Fibroblast of villous mesenchyme (primary cell): ENCODE measurements at regions not wholly inside any gene's neighbourhood (a gene's known extent, or its start where the extent isn't known, plus 50 kb on each side); places are given as distances from the start of the nearest gene placed in this dataset.

Experiments
- DNase-seq: peaks from one replicate; pipeline ENCODE4 v3.0.0-alpha.2; 2010; ENCODE audit warnings: low read depth
- H3K4me3 ChIP-seq: 2 replicates; pipeline ENCODE4 v1.5.1; 2011; ENCODE audit warnings: low read depth, mild to moderate bottlenecking, low read length
- CTCF ChIP-seq: IDR thresholded peaks from 2 replicates; pipeline ENCODE4 v1.5.1; 2012; ENCODE audit warnings: low read depth, mild to moderate bottlenecking, low read length; ENCODE audit not compliant: insufficient read depth

GRCh38 chr2:67018301-67018700 is 378.8 kb upstream of the ETAA1 start:
- H3K4me3 ChIP-seq, result no peak overlapping the region
- TF ChIP-seq CTCF, result no peak
- no peak for DNase-seq

- DNase-seq, result peak; percentile 18
- H3K4me3 ChIP-seq, result no peak overlapping the region
- no peak for TF ChIP-seq CTCF
These were observed 365.1 kb upstream of the ETAA1 start for GRCh38 chr2:67032076-67032475.

DNA sequence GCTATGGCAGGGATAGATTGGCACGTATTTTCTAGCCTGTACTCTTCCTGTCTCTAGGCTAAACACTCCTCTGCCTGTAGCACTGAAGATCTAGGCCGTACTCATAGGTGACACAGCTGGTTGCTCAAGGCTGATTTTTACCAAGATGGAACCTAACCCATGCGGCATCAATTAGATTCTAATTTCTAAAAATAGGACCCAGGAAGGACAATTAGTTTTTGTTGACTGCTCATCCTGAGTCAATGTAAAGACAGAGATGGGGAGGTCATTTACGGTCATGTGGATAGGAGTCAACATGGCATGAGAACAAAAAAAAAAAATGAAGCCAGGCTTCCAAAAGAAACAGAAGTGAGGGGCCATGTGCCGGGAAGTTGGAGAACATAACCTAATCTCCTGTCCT is 360.7 kb upstream of the ETAA1 start:
- no peak for TF ChIP-seq CTCF
- no peak for DNase-seq
- no peak overlapping the region for H3K4me3 ChIP-seq

GRCh38 chr2:67037655-67038054 is 359.5 kb upstream of the ETAA1 start:
- H3K4me3 ChIP-seq, result no peak overlapping the region
- no peak for DNase-seq
- TF ChIP-seq CTCF, result no peak

DNA sequence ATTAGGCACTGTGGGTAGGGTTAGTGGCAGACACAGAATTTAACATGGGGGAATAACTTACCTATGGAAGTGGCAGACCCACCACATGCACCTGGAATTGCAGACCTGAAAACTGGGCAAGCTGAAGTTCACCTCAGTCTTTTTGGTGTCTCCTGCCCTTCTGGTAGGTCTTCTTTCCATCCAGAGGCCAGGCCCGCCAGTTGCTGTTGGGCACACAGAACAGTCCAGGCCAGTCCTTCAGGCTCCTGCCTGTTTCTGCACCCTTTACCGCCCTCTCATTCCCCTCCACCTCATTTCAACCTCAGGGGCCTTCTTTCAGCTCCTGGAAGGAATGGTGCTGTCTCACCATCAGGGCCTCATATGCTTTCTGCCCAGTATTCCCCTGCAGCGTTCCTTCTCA is 358.9 kb upstream of the ETAA1 start:
- H3K4me3 ChIP-seq, result no peak overlapping the region
- DNase-seq, result no peak
- no peak for TF ChIP-seq CTCF

- TF ChIP-seq CTCF, result no peak
- H3K4me3 ChIP-seq, result no peak overlapping the region
- no peak for DNase-seq
These were observed 358.1 kb upstream of the ETAA1 start for GRCh38 chr2:67039058-67039457.

DNA sequence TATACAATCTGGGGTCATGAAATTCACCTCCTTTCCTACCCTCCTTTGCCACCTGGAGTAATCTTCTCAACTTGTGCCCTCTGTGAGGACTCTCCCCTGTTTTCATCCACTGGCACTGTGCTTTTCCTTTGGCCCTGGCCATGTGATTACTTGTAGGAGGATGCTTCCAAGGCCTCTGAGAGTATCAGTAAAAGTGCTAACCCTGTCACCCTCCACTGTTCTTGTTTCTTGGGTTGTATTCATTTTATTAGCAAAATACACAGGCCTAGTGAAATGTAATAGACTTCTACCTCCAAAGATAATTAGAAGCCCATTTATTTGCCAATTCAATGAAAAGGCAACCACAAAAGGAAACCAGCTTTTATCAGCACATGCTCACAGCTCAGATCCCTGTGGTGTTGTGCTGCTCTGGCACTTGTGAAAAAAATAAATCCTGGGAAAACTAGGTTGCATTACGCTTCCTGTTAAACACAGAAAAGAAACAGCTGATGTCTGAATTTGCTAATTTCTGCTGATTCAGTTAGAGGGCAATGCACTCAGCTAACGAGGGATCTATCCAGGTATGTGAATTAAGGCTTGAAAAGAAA is 357.5 kb upstream of the ETAA1 start:
- TF ChIP-seq CTCF, result no peak
- peak; percentile 40 for DNase-seq
- no peak overlapping the region for H3K4me3 ChIP-seq
